Naive thymus-derived CD4-positive, alpha-beta T cell (primary cell): ENCODE measurements at regions not wholly inside any gene's neighbourhood (a gene's known extent, or its start where the extent isn't known, plus 50 kb on each side); places are given as distances from the start of the nearest gene placed in this dataset.

Experiments
- ATAC-seq: fragments of 150-1000 bp; cut with Tn5 transposase; 2 replicates; pipeline ENCODE4 v1.10.0; 2021; ENCODE audit warnings: mild to moderate bottlenecking, moderate library complexity
- CTCF ChIA-PET: fragments of 350-600 bp; sonication (Branson Sonifier 250); formaldehyde crosslinking; loops from one replicate; lab custom pipeline; 2021; ENCODE audit warnings: antibody characterized with exemption; lab: Charles Lee
- POLR2A ChIA-PET: fragments of 350-600 bp; sonication (Branson Sonifier 250); formaldehyde crosslinking; loops from one replicate; lab custom pipeline; 2021; ENCODE audit warnings: antibody characterized with exemption, inconsistent platforms; lab: Charles Lee
- DNase-seq, 9 donors: peaks; one replicate each; pipeline versions ENCODE4 v3.0.0 to v3.0.0-alpha.2; 2020 to 2022; ENCODE audit warnings: mixed read lengths in 1 of 9
- H3K27ac ChIP-seq: one replicate; pipeline ENCODE4 v1.7.0; 2013; ENCODE audit warnings: mild to moderate bottlenecking, low read depth, low read length, moderate library complexity
- H3K27me3 ChIP-seq, 2 donors: one replicate each; pipeline ENCODE4 v1.7.0; 2013; ENCODE audit warnings: low read length in 2 of 2, mild to moderate bottlenecking in 2 of 2, moderate library complexity in 2 of 2; ENCODE audit not compliant: control insufficient read depth in 2 of 2, insufficient read depth in 2 of 2
- H3K36me3 ChIP-seq, 3 experiments: 1 replicate in 2 of 3; 2 replicates in 1 of 3; pipeline ENCODE4 v1.7.0; 2013; ENCODE audit warnings: low read length in 3 of 3, mild to moderate bottlenecking in 3 of 3, moderate library complexity in 1 of 3; ENCODE audit not compliant: insufficient read depth in 3 of 3, control insufficient read depth in 2 of 3
- H3K4me1 ChIP-seq, 2 donors: one replicate each; pipeline ENCODE4 v1.7.0; 2013; ENCODE audit warnings: low read length in 2 of 2, mild to moderate bottlenecking in 2 of 2, moderate library complexity in 1 of 2; ENCODE audit not compliant: control insufficient read depth in 2 of 2, insufficient read depth in 2 of 2
- H3K4me3 ChIP-seq: 2 replicates; pipeline ENCODE4 v1.7.0; 2013; ENCODE audit warnings: mild to moderate bottlenecking, low read length
- H3K9me3 ChIP-seq, 3 experiments: 1 replicate in 2 of 3; 2 replicates in 1 of 3; pipeline ENCODE4 v1.7.0; 2013; ENCODE audit warnings: low read length in 3 of 3; ENCODE audit not compliant: control insufficient read depth in 2 of 3
- H3K27ac Mint-ChIP-seq, 9 donors: one replicate each; pipeline ENCODE4 v1.8.0; 2020 to 2022; ENCODE audit warnings: mixed read lengths in 9 of 9, mild to moderate bottlenecking in 8 of 9, moderate library complexity in 5 of 9, inconsistent platforms in 2 of 9
- H3K27me3 Mint-ChIP-seq, 5 donors: one replicate each; pipeline ENCODE4 v1.8.0; 2021 to 2022; ENCODE audit warnings: mixed read lengths in 5 of 5, mild to moderate bottlenecking in 1 of 5
- H3K36me3 Mint-ChIP-seq, 5 donors: one replicate each; pipeline ENCODE4 v1.8.0; 2020 to 2022; ENCODE audit warnings: mixed read lengths in 5 of 5, mild to moderate bottlenecking in 3 of 5, inconsistent platforms in 1 of 5
- H3K4me1 Mint-ChIP-seq, 7 donors: one replicate each; pipeline ENCODE4 v1.8.0; 2020 to 2022; ENCODE audit warnings: mixed read lengths in 7 of 7, mild to moderate bottlenecking in 3 of 7, inconsistent platforms in 1 of 7
- H3K4me3 Mint-ChIP-seq, 10 donors: one replicate each; pipeline ENCODE4 v1.8.0; 2020 to 2022; ENCODE audit warnings: mild to moderate bottlenecking in 10 of 10, mixed read lengths in 10 of 10, moderate library complexity in 6 of 10, inconsistent platforms in 2 of 10
- H3K9me3 Mint-ChIP-seq, 11 donors: one replicate each; pipeline ENCODE4 v1.8.0; 2020 to 2022; ENCODE audit warnings: mixed read lengths in 11 of 11, mild to moderate bottlenecking in 4 of 11, inconsistent platforms in 1 of 11, moderate library complexity in 1 of 11
- intact Hi-C, 2 donors: fragments of 100-400 bp; cut with micrococcal nuclease; formaldehyde crosslinking; loops; one replicate each; pipeline ENCODE4 v1.15.1; 2023

DNA sequence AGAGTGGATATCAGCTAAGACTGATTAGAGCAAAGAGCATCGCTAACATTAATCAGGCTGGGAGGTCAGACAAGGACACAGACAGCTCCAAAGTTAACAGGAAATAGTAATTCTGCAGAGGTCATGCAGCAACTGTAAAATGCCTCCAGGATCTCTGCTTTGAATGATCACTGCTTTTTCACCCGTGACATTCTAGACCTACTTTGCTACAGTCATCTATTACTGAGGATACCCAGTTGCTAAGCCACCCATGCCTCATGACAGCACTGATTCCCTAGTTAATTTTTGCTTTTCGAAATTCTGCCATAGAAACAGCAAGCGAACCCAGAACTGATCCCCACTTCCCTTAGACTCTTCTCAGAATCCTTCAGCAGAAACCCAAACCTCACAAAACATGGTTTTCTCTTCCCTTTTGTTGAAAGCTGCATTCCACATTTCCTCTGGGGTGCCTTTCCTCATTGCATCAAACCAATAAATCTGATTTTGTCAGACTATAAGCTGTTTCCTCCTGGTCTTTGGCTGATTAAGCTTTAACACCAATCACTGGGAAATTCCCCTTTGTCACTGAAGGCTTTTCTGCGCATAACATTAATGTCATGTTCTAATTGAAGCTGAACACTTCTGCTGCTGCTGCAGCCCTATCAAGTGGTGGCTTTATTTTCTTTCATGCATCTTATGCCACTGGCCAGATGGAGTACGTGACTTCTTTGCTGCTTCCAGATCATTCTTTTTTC lies 201.1 kb upstream of the CHD1 start:
- CTCF ChIA-PET, result no interaction called here

DNA sequence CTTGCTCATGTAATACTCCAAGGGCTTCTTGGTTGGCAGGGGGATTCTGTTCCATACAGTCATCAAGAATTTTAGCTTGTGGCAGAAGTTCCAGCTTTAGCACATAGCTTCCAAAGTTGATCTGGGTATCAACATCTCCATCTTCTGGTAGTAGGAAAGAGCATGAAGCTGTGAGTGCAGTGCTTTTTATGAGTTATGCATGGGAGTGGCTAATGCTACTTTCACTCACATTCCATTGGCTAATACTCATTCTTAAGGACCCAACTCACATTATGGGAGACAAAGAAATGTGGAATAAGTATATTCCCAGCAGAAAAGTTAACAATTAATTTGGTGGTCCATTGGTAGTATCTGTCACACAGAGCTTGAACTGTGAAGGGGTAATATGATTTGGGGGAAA lies 194.2 kb upstream of the CHD1 start:
- CTCF ChIA-PET, result no interaction called here
- Histone ChIP-seq H3K36me3 (no peaks in the 10 kb centered on the region), H3K4me1 (no peaks in the 10 kb centered on the region), H3K27ac (no peak overlapping the region), H3K9me3 (no peaks in the 10 kb centered on the region), H3K4me3 (no peak overlapping the region), H3K27me3 (peaks cover 0 to 5% of the 10 kb centered on the region in 2 donors)
- Mint-ChIP-seq H3K4me3 (no peak overlapping the region), H3K36me3 (no peaks in the 10 kb centered on the region), H3K27me3 (peaks cover 0 to 22% (median 9%) of the 10 kb centered on the region in 5 donors), H3K9me3 (peaks cover 0 to 2% (median 0%) of the 10 kb centered on the region in 11 donors), H3K27ac (no peak overlapping the region), H3K4me1 (no peaks in the 10 kb centered on the region)
- DNase-seq (no peak), ATAC-seq (no peak)
- POLR2A ChIA-PET, result no interaction called here
- intact Hi-C loops, result no loop called here

More for the DNA sequence above, 201.1 kb upstream of the CHD1 start:
- ATAC-seq (no peak), DNase-seq (no peak)
- POLR2A ChIA-PET, result no interaction called here
- H3K36me3 Mint-ChIP-seq, result no peaks in the 10 kb centered on the region
- H3K27me3 Mint-ChIP-seq, result peaks cover 0 to 17% (median 3%) of the 10 kb centered on the region in 5 donors
- no peak overlapping the region for H3K4me3 Mint-ChIP-seq
- no peaks in the 10 kb centered on the region for H3K4me1 Mint-ChIP-seq
- intact Hi-C loops, result no loop called here
- Histone ChIP-seq H3K9me3 (no peaks in the 10 kb centered on the region), H3K36me3 (no peaks in the 10 kb centered on the region), H3K4me3 (no peak overlapping the region), H3K27me3 (no peaks in the 10 kb centered on the region), H3K4me1 (no peaks in the 10 kb centered on the region), H3K27ac (no peak overlapping the region)
- H3K9me3 Mint-ChIP-seq, result no peaks in the 10 kb centered on the region
- H3K27ac Mint-ChIP-seq, result no peak overlapping the region

DNA sequence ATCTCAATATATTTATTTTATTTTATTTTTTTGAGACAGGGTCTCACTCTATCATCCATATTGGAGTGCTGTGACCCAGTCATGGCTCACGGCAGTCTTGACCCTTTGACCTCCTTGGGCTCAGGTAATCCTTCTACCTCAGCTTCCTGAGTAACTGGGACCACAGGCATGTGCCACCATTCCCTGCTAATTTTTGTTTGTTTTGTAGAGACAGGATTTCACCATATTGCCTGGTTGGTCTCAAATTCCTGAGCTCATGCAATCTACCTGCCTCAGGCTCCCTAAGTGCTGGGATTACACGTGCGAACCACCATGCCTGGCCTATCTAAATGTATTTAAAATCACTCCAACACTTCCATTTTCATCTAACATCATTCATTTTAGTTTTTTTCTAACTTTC lies 190.5 kb upstream of the CHD1 start:
- H3K9me3 Mint-ChIP-seq, result peaks cover 0 to 2% (median 0%) of the 10 kb centered on the region in 11 donors
- ChIA-PET POLR2A (no interaction called here), CTCF (no interaction called here)
- ATAC-seq (no peak), DNase-seq (no peak)
- no peaks in the 10 kb centered on the region for H3K36me3 Mint-ChIP-seq
- no peaks in the 10 kb centered on the region for H3K36me3 ChIP-seq
- H3K27ac ChIP-seq, result no peak overlapping the region
- intact Hi-C loops, result no loop called here
- peaks cover 0 to 15% (median 9%) of the 10 kb centered on the region in 5 donors for H3K27me3 Mint-ChIP-seq
- H3K4me3 ChIP-seq, result no peak overlapping the region
- no peaks in the 10 kb centered on the region for H3K4me1 Mint-ChIP-seq
- H3K27ac Mint-ChIP-seq, result no peak overlapping the region
- peaks cover 0 to 5% of the 10 kb centered on the region in 2 donors for H3K27me3 ChIP-seq
- no peak overlapping the region for H3K4me3 Mint-ChIP-seq
- no peaks in the 10 kb centered on the region for H3K4me1 ChIP-seq
- no peaks in the 10 kb centered on the region for H3K9me3 ChIP-seq

DNA sequence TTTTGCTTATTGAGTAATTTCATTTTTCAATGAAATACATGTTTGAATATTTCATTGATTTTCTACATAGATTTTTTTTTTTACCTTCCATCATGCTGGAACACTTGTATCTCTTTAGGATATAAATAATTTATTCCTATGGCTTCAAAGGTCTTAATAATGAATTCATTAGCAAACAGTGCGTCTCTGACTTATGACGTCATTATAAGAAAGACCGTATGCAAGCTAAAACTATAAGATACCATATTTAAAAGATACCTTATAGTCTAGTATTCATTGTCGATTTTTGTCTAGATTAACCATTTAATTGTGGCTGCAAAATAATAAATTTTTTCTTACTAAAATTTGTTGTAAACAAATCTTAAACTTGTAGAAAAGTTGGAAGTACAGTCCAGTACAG lies 187.7 kb upstream of the CHD1 start:
- peaks cover 0 to 5% of the 10 kb centered on the region in 2 donors for H3K27me3 ChIP-seq
- Mint-ChIP-seq H3K27me3 (peaks cover 0 to 15% (median 10%) of the 10 kb centered on the region in 5 donors), H3K4me3 (no peak overlapping the region), H3K9me3 (peaks cover 0 to 2% (median 0%) of the 10 kb centered on the region in 11 donors), H3K36me3 (no peaks in the 10 kb centered on the region), H3K4me1 (no peaks in the 10 kb centered on the region), H3K27ac (no peak overlapping the region)
- DNase-seq (no peak), ATAC-seq (no peak)
- CTCF ChIA-PET, result no interaction called here
- no peak overlapping the region for H3K27ac ChIP-seq
- H3K4me1 ChIP-seq, result no peaks in the 10 kb centered on the region
- H3K36me3 ChIP-seq, result no peaks in the 10 kb centered on the region
- no peaks in the 10 kb centered on the region for H3K9me3 ChIP-seq
- no peak overlapping the region for H3K4me3 ChIP-seq
- intact Hi-C loops, result no loop called here
- POLR2A ChIA-PET, result no interaction called here

DNA sequence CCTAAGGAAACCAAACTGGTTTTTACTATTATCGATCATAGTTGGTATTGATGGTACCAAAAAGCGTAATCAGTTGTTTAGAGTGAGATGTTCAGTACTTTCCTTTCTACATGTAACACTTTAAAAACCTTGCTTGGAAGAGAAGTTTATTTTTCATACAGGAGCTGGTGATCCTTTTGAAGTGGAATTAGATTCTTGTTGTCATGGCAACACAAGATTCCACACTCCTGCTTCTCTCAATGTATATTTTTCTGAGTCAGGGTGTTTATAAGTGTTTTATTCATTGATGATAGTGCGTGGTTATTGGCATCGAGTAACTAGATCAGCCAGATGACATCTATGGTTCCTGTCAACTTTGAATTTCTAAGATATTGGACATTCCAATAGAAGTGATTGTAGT lies 181.1 kb upstream of the CHD1 start:
- no peaks in the 10 kb centered on the region for H3K9me3 Mint-ChIP-seq
- no peak overlapping the region for H3K27ac Mint-ChIP-seq
- H3K4me1 Mint-ChIP-seq, result peaks cover 0 to 1% (median 0%) of the 10 kb centered on the region in 7 donors
- no peak overlapping the region for H3K4me3 ChIP-seq
- intact Hi-C loops, result no loop called here
- DNase-seq (no peak), ATAC-seq (no peak)
- POLR2A ChIA-PET, result no interaction called here
- no peaks in the 10 kb centered on the region for H3K36me3 Mint-ChIP-seq
- no peaks in the 10 kb centered on the region for H3K4me1 ChIP-seq
- CTCF ChIA-PET, result no interaction called here
- peaks cover 0 to 3% of the 10 kb centered on the region in 2 donors for H3K27me3 ChIP-seq
- H3K27me3 Mint-ChIP-seq, result peaks cover 0 to 19% (median 0%) of the 10 kb centered on the region in 5 donors
- H3K27ac ChIP-seq, result no peak overlapping the region
- H3K9me3 ChIP-seq, result no peaks in the 10 kb centered on the region
- H3K4me3 Mint-ChIP-seq, result no peak overlapping the region
- H3K36me3 ChIP-seq, result no peaks in the 10 kb centered on the region

DNA sequence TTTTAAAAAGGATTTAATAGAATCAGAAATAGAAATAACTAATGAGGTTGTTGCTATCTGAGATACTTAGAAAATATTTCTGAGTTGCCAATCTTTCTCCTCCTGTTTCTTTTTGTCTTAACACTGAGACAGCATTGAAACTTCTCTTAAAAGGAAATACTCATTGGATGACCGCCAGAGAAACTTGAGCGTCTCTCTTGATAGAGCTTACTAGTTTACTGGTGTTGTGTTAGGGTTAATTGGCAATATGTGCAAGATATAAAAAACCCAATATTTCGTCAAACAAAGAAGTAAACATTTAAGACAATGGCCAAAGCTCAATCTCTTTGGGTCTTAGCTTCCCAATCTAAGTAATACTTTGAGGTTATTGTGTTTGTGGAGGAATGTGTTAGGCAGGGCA lies 176.4 kb upstream of the CHD1 start:
- Histone ChIP-seq H3K4me1 (no peaks in the 10 kb centered on the region), H3K36me3 (no peaks in the 10 kb centered on the region), H3K9me3 (no peaks in the 10 kb centered on the region), H3K27me3 (peaks cover 0 to 3% of the 10 kb centered on the region in 2 donors), H3K27ac (no peak overlapping the region), H3K4me3 (no peak overlapping the region)
- Mint-ChIP-seq H3K36me3 (no peaks in the 10 kb centered on the region), H3K4me1 (peaks cover 0 to 5% (median 0%) of the 10 kb centered on the region in 7 donors), H3K9me3 (no peaks in the 10 kb centered on the region), H3K4me3 (no peak overlapping the region), H3K27me3 (peaks cover 0 to 18% (median 4%) of the 10 kb centered on the region in 5 donors), H3K27ac (no peak overlapping the region)
- POLR2A ChIA-PET, result no interaction called here
- no peak for DNase-seq
- CTCF ChIA-PET, result interaction anchor here (0.6 to 1.0 kb wide), 5 partner anchors 12 to 1707 kb away, joined by 3 to 6 read pairs (median 4); no protein-coding TSS in a partner anchor
- intact Hi-C loops, result no loop called here
- no peak for ATAC-seq
